HG02610 (cell line): ENCODE measurements at regions not wholly inside any gene's neighbourhood (a gene's known extent, or its start where the extent isn't known, plus 50 kb on each side); places are given as distances from the start of the nearest gene placed in this dataset.

Source experiments
- ATAC-seq: cut with Tn5 transposase; IDR thresholded peaks from one replicate; pipeline ENCODE4 v1.9.1; 2021; ENCODE audit warnings: mild to moderate bottlenecking, moderate library complexity; ENCODE audit not compliant: unreplicated experiment

DNA sequence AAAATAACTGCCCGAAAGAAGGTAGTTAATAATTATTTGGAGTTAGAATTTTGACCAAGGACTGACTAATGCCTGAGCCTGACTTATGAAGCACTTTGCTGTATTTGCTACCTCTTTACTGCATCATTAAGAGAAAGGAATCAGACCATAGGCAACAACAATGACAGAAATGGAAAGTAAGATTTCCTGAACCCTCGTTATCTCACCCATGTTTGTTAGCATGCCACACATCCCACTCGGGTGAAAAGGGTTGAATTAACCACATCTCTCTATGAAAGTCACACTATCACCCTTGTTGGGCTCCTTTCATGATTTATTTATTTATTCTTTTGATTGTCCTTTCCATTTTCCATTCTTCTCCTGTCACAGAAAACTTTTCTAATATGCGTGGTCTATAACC lies 59.6 kb downstream of the OLIG3 start:
- ATAC-seq: no peak

DNA sequence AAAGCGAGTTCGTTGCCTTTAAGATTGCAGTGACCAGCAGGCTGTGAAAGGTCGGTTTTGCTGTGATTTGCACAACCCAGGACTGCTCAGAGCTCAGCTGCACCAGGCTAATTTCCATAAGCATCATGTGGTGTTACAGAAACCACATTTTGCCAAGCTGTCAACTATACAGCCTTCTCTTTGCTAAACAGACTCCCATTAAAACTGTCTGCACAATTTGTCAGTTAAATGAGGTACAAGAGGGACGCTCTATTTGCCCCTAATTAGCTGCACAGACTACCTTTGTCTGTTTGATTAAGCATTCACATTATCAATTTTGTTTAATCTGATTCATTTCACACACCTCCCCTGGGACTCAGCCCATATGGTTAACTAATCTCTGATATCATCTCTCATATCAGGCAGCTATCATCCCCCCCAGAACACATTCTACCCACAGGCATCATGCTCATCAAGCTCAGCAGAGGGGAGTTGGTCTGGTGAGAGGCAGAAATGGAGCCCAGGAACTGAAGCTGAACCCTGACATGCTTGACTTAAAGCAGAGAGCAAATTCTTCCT lies 62.1 kb downstream of the OLIG3 start:
- peak; percentile 80 for ATAC-seq

DNA sequence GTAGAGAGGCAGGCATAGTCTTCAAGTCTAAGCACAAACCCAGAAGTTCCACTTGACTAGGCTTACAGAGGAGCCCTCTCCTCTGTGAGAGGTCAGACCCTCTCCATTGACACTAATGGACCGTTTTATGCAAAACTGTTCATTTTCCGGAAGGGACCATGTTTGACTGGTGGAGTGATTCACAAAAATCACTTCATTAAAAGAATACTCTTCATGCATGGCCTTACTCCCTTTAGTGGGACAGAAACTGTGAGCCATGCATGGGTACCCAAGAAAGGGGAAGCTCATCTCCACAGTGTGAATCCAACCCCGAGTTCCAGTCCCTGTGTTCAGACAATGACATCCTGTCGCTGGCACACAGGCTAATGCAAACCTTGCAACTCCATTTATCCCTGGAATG lies 63.2 kb downstream of the OLIG3 start:
- ATAC-seq: peak; percentile 75

DNA sequence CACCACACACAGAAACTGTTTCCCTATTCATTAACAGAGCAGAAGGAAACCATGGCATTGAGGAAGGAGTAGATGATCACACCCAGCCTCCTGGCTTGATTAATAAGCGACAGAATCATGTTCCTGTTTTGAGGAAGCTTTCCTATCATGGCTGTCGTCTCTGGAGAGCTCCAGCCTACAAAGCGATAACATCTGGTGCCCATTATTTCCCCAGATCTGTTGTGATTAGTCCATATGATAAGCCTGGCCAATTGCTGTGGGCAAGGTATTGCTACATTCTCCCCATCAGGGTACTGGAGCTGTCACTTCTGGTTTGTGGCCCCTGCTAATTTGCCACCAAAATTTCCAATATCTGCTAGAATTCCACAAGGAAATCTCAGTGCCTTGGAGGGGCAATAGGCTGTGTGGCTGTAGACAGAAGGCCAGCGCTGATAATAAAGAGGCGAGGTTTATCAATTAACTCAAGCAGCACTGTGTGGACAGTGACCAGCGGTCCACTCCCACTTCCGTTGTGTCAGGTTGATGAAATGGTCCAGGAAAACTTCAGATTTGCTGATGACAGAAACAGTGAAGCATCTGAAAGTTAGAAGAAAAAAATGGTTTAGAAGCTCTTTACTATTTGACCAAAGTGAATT lies 66.4 kb downstream of the OLIG3 start:
- ATAC-seq: no peak

DNA sequence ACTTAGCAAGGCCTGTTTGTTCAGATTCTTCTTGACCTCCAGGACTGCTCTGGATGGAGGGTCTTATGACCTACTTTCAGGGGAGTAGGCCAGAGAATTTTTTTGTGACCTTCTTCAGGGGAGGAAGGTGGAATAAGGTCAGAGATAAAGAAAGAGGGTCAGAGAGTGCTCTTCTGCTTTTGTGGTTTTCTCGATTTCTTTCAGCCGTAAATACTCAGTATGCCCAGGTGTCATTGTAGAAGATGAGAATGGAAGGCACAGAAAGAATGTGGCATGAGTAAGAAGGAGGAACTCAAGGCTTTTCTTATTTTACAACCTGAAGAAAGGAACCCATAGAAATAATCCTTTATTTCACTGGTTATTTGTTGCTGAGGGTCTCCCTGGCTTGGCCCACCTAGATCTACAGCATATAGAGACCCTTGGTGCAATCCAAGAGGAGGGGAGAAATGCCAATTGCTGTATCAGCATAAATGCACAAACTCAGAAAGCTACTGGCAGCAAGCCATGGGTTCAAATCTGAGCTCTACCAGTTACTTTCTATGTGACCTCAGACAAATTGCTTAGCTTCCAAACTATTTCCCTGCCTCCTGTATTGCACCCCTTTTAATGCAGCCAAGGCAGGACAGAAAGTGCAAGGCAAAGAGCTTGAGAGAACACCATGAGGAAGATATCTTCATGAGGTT lies 68.0 kb downstream of the OLIG3 start:
- ATAC-seq: no peak

DNA sequence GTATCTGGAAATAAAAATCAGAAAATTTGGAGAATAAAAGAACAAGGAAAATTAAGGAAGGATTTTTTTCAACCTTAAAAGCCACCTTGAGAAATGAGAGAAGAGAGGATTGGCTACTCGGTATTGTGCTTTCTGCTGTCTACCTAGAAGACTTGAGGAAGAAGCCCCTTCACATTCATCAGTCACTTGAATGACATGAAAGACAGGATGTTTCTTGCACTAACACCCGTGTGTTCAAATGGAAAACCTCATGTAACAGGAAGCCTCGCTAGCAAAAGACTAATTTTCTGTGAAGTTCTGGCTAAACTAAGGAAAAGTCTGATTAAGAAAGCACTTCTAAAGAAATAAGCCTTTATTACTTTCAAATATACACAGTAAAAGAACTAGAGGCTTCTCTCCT lies 69.9 kb downstream of the OLIG3 start:
- ATAC-seq: no peak

DNA sequence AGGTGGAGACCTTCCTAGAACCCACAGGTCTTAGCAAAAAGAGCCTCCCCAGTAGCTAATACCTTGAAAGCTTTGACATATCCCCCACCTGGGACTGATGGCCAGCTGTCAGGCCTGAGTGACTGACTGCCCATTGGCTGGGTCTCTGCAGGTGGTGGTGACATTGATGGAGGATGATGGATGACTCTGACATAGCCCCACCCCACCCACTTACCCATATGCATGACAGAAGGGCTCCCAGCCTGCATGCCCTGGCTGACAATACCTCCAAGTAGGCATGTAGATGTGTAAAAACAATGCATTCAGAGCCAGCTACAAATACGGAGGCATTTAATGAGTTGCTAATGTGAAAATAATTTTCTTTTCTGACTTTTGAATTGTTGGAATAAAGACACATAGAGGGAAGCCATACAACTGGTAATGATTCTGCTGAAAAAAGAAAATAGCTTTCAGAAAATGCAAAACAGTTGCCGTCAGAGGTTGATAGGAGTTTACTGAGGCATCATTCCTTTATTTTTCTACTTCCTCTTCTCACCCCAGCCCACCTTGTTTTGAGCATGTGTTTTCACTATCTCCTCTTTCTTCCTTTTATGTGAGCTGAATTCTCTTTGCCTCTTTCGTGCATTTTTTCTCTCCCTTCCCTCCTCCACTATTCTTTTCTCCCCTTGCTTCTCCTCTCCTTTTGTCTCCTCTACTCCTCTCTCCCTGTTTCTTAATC lies 70.6 kb downstream of the OLIG3 start:
- ATAC-seq: no peak

DNA sequence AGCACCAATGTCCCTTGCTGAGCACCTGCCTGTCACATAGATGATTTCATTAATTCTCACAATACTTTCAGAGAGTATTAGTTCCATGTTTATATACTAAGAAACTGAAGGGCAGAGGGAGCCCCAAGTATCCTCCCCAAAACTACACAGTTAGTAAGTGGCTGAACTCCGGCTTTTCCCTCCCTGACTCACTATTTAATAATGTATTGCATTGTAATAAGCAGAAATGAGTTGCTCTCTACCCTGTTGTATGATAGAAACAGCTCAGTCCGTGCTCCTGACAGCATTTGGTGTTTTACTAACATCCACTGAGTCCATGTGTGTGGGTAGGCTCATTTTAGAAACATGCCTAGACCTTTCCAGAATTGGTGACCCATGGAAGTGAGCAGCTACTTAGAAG lies 76.8 kb downstream of the OLIG3 start:
- no peak for ATAC-seq

DNA sequence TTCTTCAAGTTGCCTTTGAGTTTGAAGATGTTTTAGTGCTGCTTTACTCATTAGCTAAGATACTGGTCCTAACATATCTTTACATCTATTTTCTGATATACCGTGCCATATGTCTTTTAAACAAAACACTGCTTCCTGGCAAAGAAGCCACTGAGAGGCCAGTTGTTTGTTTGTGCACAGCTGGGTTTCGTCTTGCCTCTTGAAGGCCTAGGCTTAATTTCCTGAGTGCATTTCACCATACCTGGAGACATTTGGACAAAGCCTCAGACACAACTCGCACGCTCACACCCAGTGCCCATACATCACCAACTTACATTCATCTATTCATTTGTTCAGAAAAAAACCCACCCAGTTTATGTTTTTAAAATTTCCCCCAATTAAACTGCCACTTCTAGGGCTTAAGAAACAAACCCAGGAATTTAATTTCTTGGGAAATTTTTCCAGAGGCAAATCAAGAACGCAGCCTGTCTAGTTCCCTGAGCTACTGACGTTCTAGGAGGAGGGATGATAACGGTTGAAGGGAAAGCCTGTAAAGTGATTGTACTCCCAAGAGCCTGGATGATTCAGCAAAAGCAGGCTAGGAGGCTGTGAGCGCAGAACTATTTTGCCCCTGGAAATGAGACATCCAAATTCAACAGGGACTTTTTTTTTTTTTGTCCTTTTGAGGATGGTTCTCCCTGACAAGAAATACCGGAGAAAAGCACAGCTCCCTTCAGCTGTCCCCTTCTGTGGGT lies 77.7 kb downstream of the OLIG3 start:
- ATAC-seq: no peak

DNA sequence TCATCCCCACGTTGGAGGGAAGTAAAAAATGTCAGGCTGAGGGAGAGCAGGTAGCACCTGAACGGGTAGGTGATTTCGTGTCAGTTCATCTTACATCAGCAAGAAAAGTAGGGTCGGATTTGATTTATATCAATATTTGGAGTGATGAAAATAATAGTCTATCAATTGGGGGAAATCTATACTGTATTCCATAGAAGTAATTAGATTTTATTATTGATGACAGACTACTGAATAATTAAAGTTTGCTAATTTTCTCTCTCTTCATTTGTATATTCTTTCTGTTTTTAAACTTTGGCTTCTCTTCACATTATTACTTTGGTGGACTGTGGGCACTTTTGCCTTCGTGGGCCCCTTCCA lies 78.4 kb downstream of the OLIG3 start:
- ATAC-seq: no peak

DNA sequence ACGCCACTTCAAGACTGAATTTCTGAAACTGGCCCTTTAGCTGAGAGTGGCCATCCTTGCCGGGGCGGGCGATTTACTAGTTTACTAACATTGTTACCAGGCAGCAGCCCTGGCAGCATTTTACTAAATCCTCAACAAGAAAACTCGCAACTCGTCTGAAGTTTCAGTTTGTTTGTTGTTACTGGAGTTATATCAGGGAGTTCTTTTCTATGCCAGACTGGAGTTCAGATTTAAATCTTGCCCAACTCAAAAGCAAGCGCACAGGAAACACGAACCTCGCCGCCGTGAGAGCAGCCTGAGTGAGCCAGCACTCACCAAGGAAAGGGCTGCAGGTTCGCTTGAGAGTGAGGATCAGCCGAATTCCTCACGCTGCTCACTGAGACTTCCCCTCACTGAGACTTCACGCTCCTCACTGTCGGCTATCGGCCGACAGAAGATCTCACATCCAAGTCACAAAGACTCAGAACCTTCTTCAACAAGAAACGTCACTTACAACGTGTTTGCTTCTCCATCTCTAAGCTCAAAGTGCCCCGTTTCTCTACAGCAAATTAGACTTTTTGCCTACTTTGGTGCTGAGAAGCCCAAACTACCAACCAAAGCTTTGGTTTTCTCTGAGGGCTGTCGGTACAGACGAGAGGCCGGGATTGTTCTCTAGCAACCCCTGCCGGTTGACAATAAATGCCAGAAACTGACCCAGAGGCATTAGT lies 78.9 kb downstream of the OLIG3 start:
- ATAC-seq: peak; percentile 83

DNA sequence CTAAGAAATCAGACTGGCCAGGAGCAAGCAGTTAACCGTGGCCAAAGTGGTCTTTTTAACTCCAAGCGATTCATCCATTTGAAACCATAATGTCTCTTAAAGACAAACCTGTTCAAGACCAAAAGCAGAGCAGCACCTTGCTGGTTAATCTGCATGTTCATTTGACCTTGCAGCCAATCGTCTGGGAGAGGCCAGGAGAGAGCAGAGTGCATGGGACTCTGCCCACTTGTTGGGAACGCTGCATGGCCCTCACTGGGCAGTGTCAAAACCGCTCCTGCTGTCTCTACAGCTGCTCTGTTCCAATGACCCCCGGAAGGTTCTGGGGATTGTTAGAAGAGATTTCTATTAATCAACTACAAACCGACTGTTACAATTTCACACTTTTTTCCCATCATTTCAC lies 79.6 kb downstream of the OLIG3 start:
- no peak for ATAC-seq

DNA sequence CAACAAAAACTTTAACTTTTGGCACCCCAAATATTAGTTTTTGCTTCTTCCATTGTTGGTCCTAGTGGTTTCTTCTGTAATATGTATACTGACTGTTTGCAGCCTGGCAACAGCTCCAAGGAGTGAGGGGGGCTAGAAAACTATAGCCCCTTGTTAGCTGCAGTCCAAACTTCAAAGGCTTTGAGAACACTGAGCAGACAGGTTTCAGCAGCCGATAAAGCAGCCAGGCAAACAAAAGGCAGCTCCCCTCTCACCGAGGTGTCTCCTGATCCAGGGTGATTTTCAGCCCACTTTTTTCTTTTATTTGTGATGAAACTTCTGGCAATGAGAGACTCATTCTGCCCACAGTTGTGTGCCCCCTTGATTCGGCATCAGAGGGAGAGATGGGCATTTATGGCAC lies 80.7 kb downstream of the OLIG3 start:
- ATAC-seq: no peak

DNA sequence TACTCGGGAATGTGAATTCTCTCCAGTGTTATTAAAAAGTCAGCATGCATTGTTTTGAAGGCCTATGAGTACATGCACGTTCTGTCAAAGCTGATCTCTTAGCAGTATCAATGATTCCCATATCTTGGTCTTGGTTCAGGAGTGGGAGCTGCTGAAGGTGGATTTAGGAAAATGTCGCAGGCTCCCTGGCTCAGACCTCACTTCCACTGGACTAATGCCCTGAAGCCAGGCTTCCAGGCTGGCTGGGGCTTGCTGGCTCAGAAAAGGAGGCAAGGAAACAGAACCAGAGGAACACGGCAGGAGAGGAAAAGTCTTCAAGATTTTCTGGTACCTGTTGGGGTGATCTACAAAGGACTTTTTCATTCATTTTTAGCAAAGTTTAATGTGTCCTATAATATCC lies 81.6 kb downstream of the OLIG3 start:
- no peak for ATAC-seq

DNA sequence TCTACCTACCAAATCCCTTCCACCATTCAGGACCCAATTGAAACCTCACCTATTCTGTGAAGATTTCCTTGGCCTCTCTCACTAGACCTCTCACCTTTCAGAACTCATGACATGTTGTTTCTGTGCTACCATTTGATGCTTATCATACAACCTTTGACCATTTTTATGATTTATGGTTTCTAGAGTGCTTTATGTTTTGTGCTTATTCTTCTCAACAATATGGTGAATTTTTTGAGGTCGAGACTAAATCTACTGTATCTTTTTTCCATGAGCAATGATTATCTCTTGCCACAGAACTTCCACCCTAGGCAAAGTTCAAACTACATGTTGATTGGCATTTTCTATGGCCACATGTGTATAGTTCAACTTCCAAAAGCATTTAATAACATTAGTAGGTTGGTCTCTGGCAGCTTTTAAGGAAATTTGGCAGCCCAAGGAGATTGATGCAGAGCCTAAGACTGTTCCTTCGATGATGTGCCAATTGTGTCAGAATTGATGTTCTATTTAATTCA lies 84.9 kb downstream of the OLIG3 start:
- ATAC-seq: no peak

DNA sequence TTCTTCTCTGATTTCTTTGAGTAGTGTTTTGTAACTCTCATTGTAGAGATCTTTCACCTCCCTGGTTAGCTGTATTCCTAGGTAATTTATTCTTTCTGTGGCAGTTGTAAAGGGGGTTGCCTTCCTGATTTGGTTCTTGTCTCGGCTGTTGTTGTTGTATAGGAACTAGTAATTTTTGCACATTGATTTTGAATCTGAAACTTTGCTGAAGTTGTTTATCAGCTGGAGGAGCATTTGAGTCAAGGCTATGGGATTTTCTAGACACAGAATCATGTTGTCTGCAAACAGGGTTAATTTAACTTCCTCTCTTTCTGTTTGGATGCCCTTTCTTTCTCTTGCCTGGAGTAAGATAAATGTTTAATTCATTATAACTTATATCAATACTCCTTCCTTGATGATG lies 86.4 kb downstream of the OLIG3 start:
- no peak for ATAC-seq

DNA sequence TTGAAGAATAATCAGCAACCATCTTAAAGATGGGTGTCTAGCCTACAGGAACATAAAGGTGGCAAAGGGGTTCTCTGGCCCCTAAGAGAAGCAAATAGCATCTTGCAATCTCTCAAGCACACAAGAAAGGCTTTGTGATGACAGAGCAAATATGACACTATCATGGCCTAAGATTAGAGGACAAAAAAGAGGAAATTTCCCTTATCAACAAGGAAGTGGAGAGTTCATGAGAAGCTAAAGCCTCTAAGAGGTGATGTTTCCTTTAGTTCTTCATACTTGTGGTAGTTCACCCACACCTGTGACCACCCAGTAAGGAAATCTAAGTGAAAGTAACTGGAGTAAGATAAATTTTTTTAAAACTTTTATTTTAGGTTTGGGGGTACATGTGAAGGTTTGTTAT lies 88.4 kb downstream of the OLIG3 start:
- ATAC-seq: no peak

DNA sequence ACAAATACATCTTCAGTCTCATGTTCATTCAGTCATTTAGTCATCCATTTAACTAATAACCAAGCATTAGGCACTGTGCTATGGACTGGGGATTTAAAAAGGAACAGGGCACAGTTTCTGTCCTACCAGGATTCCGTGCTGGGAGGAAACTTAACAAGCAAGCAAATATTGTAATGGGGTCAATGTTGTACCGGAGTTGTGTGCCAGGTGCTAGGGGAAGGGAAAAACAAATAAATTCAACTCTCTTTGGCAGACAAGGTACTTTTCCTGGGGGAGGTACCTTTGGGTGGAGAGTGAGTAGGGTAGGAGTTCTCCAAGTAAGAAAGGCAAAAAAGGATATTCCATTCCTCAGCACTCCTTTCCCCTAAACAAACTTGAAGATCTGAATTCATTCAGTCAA lies 90.3 kb downstream of the OLIG3 start:
- no peak for ATAC-seq

DNA sequence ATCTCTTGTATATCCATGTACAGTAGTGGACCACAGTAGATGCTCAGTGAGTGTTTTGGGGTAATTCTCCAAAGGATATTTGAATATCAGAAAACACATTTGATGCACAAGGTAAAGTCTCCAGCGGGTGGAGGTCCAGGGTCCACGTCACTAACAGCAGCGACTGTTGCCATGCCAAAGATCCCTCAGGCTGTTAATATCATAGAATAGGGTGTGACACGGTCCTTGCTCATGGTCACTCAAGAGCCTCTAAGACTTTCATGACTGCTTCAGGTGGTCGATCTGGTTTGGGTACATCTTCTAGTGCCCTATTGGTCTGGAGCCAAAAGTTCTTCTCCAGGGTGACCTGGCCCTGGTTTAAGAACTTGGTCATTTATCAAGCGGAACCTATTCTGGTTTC lies 90.8 kb downstream of the OLIG3 start:
- ATAC-seq: no peak

DNA sequence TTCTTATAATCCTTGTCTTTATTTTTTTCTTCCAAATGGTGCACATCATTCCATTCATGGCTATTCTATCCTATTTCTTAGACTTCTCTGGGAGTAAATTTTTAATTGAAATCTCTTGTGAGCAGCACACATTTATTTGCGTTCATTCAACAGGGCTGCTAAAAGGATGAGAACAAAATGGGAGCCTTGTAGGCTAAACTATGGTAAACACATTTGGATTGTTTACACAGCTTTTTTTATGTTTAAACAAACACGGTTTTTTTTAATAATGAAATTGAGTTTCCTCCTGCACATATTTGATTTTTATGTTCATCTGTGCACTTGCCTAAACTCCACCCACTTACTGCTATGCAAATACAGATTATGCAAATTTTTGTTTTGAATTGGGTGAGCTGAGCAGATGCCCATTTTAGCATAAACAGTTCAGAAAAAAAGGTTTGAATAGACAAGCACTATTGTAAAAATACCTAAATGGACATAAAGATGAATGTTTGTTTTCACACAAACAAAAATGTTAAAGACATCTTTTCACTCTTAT lies 92.0 kb downstream of the OLIG3 start:
- ATAC-seq: no peak
